SKM-1 (cell line): ENCODE measurements at regions not wholly inside any gene's neighbourhood (a gene's known extent, or its start where the extent isn't known, plus 50 kb on each side); places are given as distances from the start of the nearest gene placed in this dataset.

ENCODE experiments used
- DNase-seq: peaks from one replicate; lab custom pipeline; 2025; ENCODE audit not compliant: unreplicated experiment; lab: John Stamatoyannopoulos, UW

DNA sequence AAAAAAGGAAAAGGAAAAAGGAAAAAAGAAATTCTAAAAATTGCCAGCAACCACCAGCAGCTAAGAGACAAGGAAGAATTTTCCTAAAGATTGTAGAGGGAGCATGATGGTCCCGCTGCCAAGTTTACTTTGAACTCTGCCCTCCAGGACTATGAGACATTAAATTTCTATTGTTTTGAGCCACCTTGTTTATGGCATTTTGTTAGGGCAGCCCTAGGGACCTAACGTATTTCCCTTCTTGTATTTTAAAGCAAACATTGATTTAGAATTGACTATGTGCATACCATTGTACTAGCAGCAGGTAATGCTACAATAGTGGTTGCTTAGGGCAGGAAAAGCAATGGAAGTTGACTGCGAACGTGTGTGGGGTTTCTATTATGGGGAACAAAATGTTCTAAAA, 1414.2 kb downstream of the EFNB2 start:
- no peak for DNase-seq

DNA sequence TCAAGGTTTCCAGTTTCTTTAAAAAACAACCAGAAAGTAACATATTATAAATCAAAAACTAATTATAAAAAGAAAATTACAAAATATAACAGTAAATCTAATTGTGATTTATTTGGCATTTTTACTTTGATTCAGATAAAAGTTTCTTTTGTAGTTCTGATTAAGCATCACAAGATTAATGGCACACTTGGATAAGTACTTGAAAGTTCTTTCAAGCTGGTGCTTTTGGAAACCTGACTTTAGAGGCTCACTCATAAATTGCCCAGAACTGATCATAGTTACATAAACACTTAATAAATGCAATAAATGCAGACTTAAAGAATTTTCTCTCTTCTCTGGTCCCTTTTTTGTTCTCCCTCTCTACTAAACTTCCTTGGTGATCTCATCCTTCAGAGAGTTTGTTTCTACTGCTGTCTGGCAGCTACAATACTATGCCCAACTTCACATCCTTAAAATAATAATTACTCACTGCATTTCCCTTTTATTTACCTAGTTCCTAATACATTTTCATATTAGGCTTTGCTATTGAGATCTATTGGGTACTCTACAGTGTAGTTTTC, 1417.0 kb downstream of the EFNB2 start:
- DNase-seq = no peak

- DNase-seq = no peak
Observed at GRCh38 chr13:105116966-105117365, 1418.5 kb downstream of the EFNB2 start.

- DNase-seq = no peak
Observed at GRCh38 chr13:105112561-105112960, 1422.9 kb downstream of the EFNB2 start.

DNA sequence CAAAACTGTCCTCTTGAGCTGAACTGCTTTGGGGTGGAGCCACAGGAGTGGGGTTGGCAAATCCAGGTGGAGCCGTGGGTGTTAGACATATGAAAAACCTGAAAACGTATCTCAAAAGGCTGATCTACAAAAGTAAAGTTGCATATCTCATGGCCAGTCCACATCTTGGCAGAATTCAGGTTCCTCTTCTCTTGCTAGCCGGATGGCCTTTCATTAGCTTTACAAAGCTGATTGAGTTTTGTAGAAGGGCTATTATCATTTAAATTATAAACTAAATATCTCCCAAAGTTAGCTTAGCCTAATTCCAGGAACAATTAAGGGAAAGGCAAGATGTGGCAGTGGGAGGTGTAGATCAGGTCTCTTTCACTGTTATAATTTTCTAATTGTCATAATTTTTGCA, 1427.7 kb downstream of the EFNB2 start:
- no peak for DNase-seq

- no peak for DNase-seq
Observed at GRCh38 chr13:105105471-105105870, 1430.0 kb downstream of the EFNB2 start.

- DNase-seq = no peak
Observed at GRCh38 chr13:105097521-105097920, 1437.9 kb downstream of the EFNB2 start.

DNA sequence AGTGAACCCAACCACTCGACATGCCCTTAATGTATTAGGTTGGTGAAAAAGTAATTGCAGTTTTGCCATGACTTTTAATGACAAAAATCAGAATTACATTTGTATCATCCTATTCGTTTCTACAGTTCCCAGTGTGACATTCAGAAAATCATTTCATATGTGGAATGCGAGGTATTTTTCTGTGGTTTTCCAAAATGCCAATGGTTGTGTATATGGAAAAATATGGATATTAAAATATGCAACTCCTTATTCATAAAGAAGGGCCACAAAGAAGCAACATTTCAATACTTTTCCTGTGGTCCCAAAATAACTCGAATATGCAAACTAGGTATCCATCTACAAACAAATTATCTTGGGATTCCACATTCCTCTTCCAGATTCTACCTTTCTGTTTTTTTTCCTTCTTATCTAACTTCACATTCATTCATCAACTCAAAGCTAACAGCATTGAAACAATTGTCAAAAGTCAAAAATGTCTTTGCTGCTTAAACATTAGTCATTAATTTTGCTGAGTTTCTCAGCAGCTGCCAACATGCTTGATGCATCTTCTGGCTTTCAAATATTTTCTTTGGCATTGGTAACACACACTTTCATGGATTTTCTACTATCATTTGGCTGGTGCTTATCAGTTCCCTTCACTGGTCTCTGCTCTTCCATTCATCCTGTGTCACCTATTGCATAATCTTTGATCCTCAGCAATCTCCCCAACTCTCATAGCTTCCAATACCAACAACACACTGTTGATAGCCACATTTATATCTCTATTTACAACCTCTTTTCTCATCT, 1445.4 kb downstream of the EFNB2 start:
- no peak for DNase-seq

DNA sequence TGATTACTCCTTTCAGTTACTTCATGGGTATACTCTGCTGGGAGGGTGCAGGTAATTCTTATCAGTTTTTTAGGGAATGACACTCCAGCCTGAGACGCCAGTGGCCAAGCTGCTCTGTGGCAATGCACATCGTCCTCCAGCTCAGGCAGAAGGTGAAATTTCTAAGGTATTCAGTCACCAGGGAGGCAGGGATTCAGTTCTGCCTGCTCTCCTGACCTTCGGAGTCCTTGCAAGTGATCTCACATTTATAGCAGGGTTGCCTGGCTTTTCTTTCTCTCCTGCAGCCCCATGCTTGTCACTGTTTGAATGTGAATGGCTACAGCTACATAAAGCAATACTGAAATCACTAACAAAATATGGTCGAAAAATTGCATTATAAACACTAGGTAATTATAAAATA, 1447.5 kb downstream of the EFNB2 start:
- no peak for DNase-seq

- DNase-seq = no peak
Observed at GRCh38 chr13:105084931-105085330, 1450.5 kb downstream of the EFNB2 start.

DNA sequence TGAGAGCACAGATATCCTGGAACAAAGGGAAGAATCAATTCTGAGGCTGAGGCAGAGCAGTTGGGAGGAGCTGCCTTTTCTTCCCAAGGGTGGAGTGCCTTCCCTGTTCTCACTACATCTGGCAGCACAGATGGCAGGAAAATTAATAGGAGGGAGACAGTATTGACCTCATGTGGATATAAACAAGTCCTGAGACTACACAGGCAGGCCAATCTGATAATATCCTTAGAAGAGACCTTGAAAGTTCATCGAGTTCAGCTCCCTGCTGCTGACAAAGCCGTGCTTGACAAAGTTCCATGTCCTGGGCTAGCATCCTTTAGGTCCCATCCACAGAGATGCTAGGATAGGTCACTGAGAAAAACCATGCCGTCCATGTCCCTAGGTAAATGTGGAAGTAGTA, 1451.5 kb downstream of the EFNB2 start:
- DNase-seq = no peak

- DNase-seq = no peak
Observed at GRCh38 chr13:105074755-105075154, 1460.7 kb downstream of the EFNB2 start.

DNA sequence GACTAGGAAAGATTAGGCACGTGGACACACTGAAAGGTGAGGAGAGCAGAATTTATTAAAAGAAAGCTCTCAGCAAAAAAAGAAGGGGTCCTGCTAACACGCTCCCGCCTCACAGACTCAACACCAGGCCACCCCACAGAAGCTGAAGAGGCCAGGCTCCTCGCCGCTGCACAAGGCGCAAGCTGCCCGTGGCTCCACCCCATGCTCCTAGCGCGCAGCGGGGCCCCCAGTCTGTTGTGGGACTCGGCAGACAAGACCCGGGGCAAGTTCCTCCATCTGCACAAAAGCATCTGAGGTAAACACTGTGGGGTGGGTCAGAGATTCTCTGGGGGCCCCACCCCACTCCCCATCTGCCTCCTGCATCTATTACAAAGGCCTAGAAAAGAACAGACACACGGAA, 1462.4 kb downstream of the EFNB2 start:
- DNase-seq = no peak

DNA sequence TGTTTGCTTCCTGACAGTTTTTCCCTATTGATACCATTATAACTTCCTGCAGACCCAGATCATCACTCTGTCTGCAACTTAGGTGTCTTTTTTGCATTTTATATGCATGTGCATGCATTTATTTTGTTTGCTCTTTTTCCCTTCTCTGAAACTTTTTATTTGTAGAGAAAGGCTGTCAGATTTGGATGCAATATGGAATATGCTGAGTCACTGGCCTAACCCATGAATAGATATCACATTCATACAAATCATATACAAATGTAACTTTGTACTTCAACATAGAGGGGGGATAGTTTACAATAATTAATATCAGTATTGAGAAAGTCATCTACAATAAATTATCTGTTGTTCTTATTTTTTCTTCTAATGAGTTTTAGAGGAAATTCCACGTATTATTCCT, 1465.0 kb downstream of the EFNB2 start:
- no peak for DNase-seq

GRCh38 chr13:105069106-105069505, 1466.4 kb downstream of the EFNB2 start:
- DNase-seq = no peak

- DNase-seq = no peak
Observed at GRCh38 chr13:105063676-105064075, 1471.8 kb downstream of the EFNB2 start.

- no peak for DNase-seq
Observed at GRCh38 chr13:105059786-105060185, 1475.7 kb downstream of the EFNB2 start.

DNA sequence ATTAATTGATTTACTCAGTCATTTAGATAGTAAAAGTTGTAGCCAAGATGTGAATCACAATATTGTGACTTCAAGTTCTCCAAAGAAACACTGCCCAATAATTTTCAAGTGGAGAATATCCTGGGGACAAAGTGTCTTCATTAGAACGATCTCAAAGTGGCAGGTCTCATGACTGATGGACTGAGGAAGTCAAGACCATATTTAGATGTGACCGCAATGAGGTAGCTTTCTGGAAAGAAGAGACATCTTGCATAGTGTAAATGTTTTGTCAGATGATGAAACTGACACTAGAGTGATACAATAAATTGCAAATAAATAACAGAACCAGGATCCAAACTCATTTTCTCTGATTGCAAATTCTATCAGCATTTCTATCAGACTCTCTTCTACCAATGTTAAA, 1476.9 kb downstream of the EFNB2 start:
- no peak for DNase-seq

DNA sequence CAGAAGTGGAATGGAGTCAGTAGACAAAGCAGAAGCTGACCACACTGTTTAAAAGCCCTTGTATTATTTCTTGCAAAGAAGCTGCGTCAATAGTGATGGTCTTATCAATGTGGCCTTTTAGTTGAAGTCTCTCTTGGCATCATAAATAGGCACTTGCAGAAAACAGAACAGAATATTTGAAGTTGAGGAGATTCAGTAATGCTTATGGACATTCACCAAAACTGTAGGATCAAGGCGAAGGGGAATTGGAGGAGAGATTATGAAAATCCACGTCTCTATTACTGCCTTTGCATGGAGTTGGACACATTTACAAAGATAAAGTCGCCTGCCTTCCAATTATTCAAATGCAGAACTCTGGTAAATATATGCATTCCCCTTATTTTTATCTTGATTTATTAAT, 1482.8 kb downstream of the EFNB2 start:
- no peak for DNase-seq

- DNase-seq = no peak
Observed at GRCh38 chr13:105050686-105051085, 1484.8 kb downstream of the EFNB2 start.

- no peak for DNase-seq
Observed at GRCh38 chr13:105048677-105049076, 1486.8 kb downstream of the EFNB2 start.

GRCh38 chr13:105047676-105048295, 1487.7 kb downstream of the EFNB2 start:
- DNase-seq = no peak
